SK-N-SH (cell line): ENCODE measurements at regions not wholly inside any gene's neighbourhood (a gene's known extent, or its start where the extent isn't known, plus 50 kb on each side); places are given as distances from the start of the nearest gene placed in this dataset.

Experiments
- CTCF ChIP-seq: fragments of 200-600 bp; sonication (generic); IDR thresholded peaks from 2 replicates; pipeline ENCODE4 v1.6.1; 2017; ENCODE audit warnings: antibody characterized with exemption, mild to moderate bottlenecking, moderate library complexity
- EP300 ChIP-seq, 2 experiments: IDR thresholded peaks; 2 replicates each; pipeline versions ENCODE4 v1.4.0 to v1.6.1; 2012; ENCODE audit warnings: borderline replicate concordance in 1 of 2, low read depth in 1 of 2, low read length in 1 of 2
- FOXJ3 ChIP-seq: sonication (generic); formaldehyde crosslinking; IDR thresholded peaks from 2 replicates; pipeline ENCODE4 v1.5.1; 2020; ENCODE audit warnings: mild to moderate bottlenecking, missing genetic modification reagents
- MAX ChIP-seq: IDR thresholded peaks from 2 replicates; pipeline ENCODE4 v1.4.0; 2012; ENCODE audit warnings: low read depth
- RAD21 ChIP-seq: IDR thresholded peaks from 2 replicates; pipeline ENCODE4 v1.6.1; 2012; ENCODE audit warnings: mild to moderate bottlenecking, low read length
- REST ChIP-seq: IDR thresholded peaks from 2 replicates; pipeline ENCODE4 v1.6.1; 2012; ENCODE audit warnings: mild to moderate bottlenecking, low read depth, low read length, moderate library complexity
- RFX5 ChIP-seq: IDR thresholded peaks from 2 replicates; pipeline ENCODE4 v1.6.1; 2012; ENCODE audit warnings: mild to moderate bottlenecking, improper control_type of control experiment, low read length
- SIN3A ChIP-seq: IDR thresholded peaks from 2 replicates; pipeline ENCODE4 v1.6.1; 2012; ENCODE audit warnings: low read depth, mild to moderate bottlenecking, low read length, moderate library complexity, borderline replicate concordance
- TAF1 ChIP-seq: IDR thresholded peaks from 2 replicates; pipeline ENCODE4 v1.6.1; 2012; ENCODE audit warnings: low read depth, mild to moderate bottlenecking, low read length, moderate library complexity, borderline replicate concordance
- TCF12 ChIP-seq: IDR thresholded peaks from 2 replicates; pipeline ENCODE4 v1.4.0; 2012
- USF1 ChIP-seq: IDR thresholded peaks from 2 replicates; pipeline ENCODE4 v1.4.0; 2012; ENCODE audit warnings: low read depth, borderline replicate concordance
- USF2 ChIP-seq: fragments of 150-350 bp; IDR thresholded peaks from 2 replicates; pipeline ENCODE4 v1.6.1; 2017; ENCODE audit warnings: antibody characterized with exemption, low read length, low read depth, borderline replicate concordance
- YY1 ChIP-seq: IDR thresholded peaks from 2 replicates; pipeline ENCODE4 v1.4.0; 2012; ENCODE audit warnings: low read depth, mild to moderate bottlenecking
- ZBTB33 ChIP-seq: IDR thresholded peaks from 2 replicates; pipeline ENCODE4 v1.4.0; 2012; ENCODE audit warnings: low read depth, borderline replicate concordance

- TF ChIP-seq YY1 (no peak), ZBTB33 (no peak), CTCF (no peak), USF2 (no peak), EP300 (IDR thresholded peaks at IDR 0.05; ENCODE audit: borderline replicate concordance in 1 of 2, low read depth in 1 of 2, low read length in 1 of 2) (no peak), REST (no peak), USF1 (no peak), MAX (no peak), RAD21 (no peak), TCF12 (no peak), SIN3A (no peak), FOXJ3 (CRISPR knock-in tag) (no peak), TAF1 (no peak), RFX5 (no peak)
Observed at GRCh38 chr1:203420263-203420662, 55.3 kb upstream of the PRELP start.
